HCT116 (cell line): ENCODE measurements at regions not wholly inside any gene's neighbourhood (a gene's known extent, or its start where the extent isn't known, plus 50 kb on each side); places are given as distances from the start of the nearest gene placed in this dataset.

Experiments used
- ATAC-seq: fragments of 200-7000 bp; cut with Tn5 transposase; 2 replicates; pipeline ENCODE4 v1.9.1; 2020; ENCODE audit warnings: mild to moderate bottlenecking, moderate library complexity
- BruUV-seq: library from RNA; stranded (reverse); fragments of 400-500 nt; replicated peaks from 2 replicates; lab custom pipeline; 2021; lab: Mats Ljungman, UMichigan
- CTCF ChIA-PET: fragments of 300-600 bp; sonication (Branson Sonifier 250); formaldehyde crosslinking; loops from one replicate; lab custom pipeline; 2021; ENCODE audit warnings: antibody characterized with exemption; lab: Charles Lee
- POLR2A ChIA-PET: fragments of 300-600, 350-600 bp; sonication (Branson Sonifier 250); formaldehyde crosslinking; loops from one replicate; lab custom pipeline; 2021; ENCODE audit warnings: antibody characterized with exemption; lab: Charles Lee
- RAD21 ChIA-PET, 2 experiments: fragments of 300-600 bp; sonication (Branson Sonifier 250); formaldehyde crosslinking; loops; one replicate each; lab custom pipeline; 2023; ENCODE audit warnings: low total read pairs in 2 of 2; ENCODE audit not compliant: uncharacterized antibody in 2 of 2, unreplicated experiment in 2 of 2, low non-redundant PET in 1 of 2; lab: Charles Lee
- DNase-seq: peaks from one replicate; pipeline ENCODE4 v3.0.0-alpha.2; 2010; ENCODE audit warnings: low read depth, low spot score
- H2AFZ ChIP-seq: fragments of 200-600 bp; shearing (Covaris generic), sonication (generic); 2 replicates; pipeline ENCODE4 v1.6.1; 2017; ENCODE audit warnings: low read depth, mixed run types, mixed read lengths, antibody characterized with exemption, low read length; ENCODE audit not compliant: poor library complexity, severe bottlenecking
- H3K27ac ChIP-seq: 2 replicates; pipeline ENCODE4 v1.5.1; 2012; ENCODE audit warnings: low read depth, low read length
- H3K27me3 ChIP-seq: fragments of 200-600 bp; sonication (generic); 2 replicates; pipeline ENCODE4 v1.6.1; 2016; ENCODE audit warnings: mixed run types, low read length, mixed read lengths; ENCODE audit not compliant: insufficient read depth
- H3K36me3 ChIP-seq, 2 experiments: fragments of 200-500 bp in 1 of 2; fragments of 200-600 bp in 1 of 2; sonication (Bioruptor generic) in 1 of 2; sonication (generic) in 1 of 2; 2 replicates each; pipeline versions ENCODE4 v1.5.1 to v1.6.1; 2014 to 2016; ENCODE audit warnings: low read length in 2 of 2, inconsistent platforms in 1 of 2, mixed read lengths in 1 of 2, mixed run types in 1 of 2; ENCODE audit not compliant: insufficient read depth in 2 of 2, control insufficient read depth in 1 of 2
- H3K4me1 ChIP-seq, 2 experiments: fragments of 200-600 bp in 1 of 2; sonication (generic) in 1 of 2; 2 replicates each; pipeline versions ENCODE4 v1.5.1 to v1.6.1; 2012 to 2017; ENCODE audit warnings: low read length in 2 of 2, inconsistent platforms in 1 of 2, mild to moderate bottlenecking in 1 of 2, mixed read lengths in 1 of 2, mixed run types in 1 of 2, moderate library complexity in 1 of 2; ENCODE audit not compliant: insufficient read depth in 2 of 2, control insufficient read depth in 1 of 2
- H3K4me2 ChIP-seq: fragments of 200-600 bp; sonication (generic); 2 replicates; pipeline ENCODE4 v1.6.1; 2017; ENCODE audit warnings: mixed run types, low read length, mixed read lengths
- H3K4me3 ChIP-seq, 2 experiments: fragments of 200-600 bp in 1 of 2; sonication (generic) in 1 of 2; replicated peaks in 1 of 2; 2 replicates each; pipeline ENCODE4 v1.5.1; 2011 to 2016; ENCODE audit warnings: low read length in 2 of 2, control low read depth in 1 of 2, low read depth in 1 of 2, mild to moderate bottlenecking in 1 of 2, mixed read lengths in 1 of 2, mixed run types in 1 of 2
- H3K79me2 ChIP-seq: fragments of 200-600 bp; sonication (generic); 2 replicates; pipeline ENCODE4 v1.6.1; 2017; ENCODE audit warnings: mild to moderate bottlenecking, mixed run types, low read length, moderate library complexity, mixed read lengths; ENCODE audit not compliant: insufficient read depth
- H3K9ac ChIP-seq: fragments of 200-600 bp; sonication (generic); 2 replicates; pipeline ENCODE4 v1.6.1; 2016; ENCODE audit warnings: low read length, mixed read lengths
- H3K9me2 ChIP-seq: fragments of 200-600 bp; sonication (generic), shearing (Covaris generic); 2 replicates; pipeline ENCODE4 v1.6.1; 2017; ENCODE audit warnings: mixed run types, mild to moderate bottlenecking, moderate library complexity; ENCODE audit not compliant: insufficient read depth
- H3K9me3 ChIP-seq, 2 experiments: fragments of 200-500 bp in 1 of 2; fragments of 200-600 bp in 1 of 2; sonication (Bioruptor generic) in 1 of 2; sonication (generic) in 1 of 2; 2 replicates each; pipeline ENCODE4 v1.6.1; 2014 to 2017; ENCODE audit warnings: low read length in 2 of 2, mixed read lengths in 2 of 2, inconsistent platforms in 1 of 2, low read depth in 1 of 2, mild to moderate bottlenecking in 1 of 2, mixed run types in 1 of 2, moderate library complexity in 1 of 2; ENCODE audit not compliant: control insufficient read depth in 1 of 2, insufficient read depth in 1 of 2
- H4K20me1 ChIP-seq: fragments of 200-600 bp; sonication (generic), shearing (Covaris generic); 2 replicates; pipeline ENCODE4 v1.6.1; 2017; ENCODE audit warnings: mixed run types, mild to moderate bottlenecking, moderate library complexity; ENCODE audit not compliant: insufficient read depth
- EZH2phosphoT487 ChIP-seq: fragments of 200-600 bp; IDR thresholded peaks from 2 replicates; pipeline ENCODE4 v1.6.1; 2018; ENCODE audit warnings: antibody characterized with exemption, borderline replicate concordance
- FOSL1 ChIP-seq: IDR thresholded peaks from 2 replicates; pipeline ENCODE4 v1.6.1; 2012; ENCODE audit warnings: low read depth
- POLR2A ChIP-seq: IDR thresholded peaks from 2 replicates; pipeline ENCODE4 v1.7.0; 2011; ENCODE audit warnings: borderline replicate concordance; ENCODE audit not compliant: insufficient read depth, insufficient read length; ENCODE audit errors: extremely low read depth
- POLR2AphosphoS5 ChIP-seq: IDR thresholded peaks from 2 replicates; pipeline ENCODE4 v1.6.1; 2011; ENCODE audit warnings: mild to moderate bottlenecking, low read depth, low read length, moderate library complexity
- REST ChIP-seq: IDR thresholded peaks from 2 replicates; pipeline ENCODE4 v1.6.1; 2012; ENCODE audit warnings: low read depth
- SRF ChIP-seq: IDR thresholded peaks from 2 replicates; pipeline ENCODE4 v1.6.1; 2012; ENCODE audit warnings: low read depth
- TCF7L2 ChIP-seq: IDR thresholded peaks from 2 replicates; pipeline ENCODE4 v1.7.0; 2011; ENCODE audit warnings: borderline replicate concordance, inconsistent platforms; ENCODE audit not compliant: insufficient read depth, insufficient read length; ENCODE audit errors: extremely low read depth
- intact Hi-C: fragments of 100-400 bp; cut with micrococcal nuclease; formaldehyde crosslinking; loops from 2 replicates; pipeline ENCODE4 v1.10.0; 2022

DNA sequence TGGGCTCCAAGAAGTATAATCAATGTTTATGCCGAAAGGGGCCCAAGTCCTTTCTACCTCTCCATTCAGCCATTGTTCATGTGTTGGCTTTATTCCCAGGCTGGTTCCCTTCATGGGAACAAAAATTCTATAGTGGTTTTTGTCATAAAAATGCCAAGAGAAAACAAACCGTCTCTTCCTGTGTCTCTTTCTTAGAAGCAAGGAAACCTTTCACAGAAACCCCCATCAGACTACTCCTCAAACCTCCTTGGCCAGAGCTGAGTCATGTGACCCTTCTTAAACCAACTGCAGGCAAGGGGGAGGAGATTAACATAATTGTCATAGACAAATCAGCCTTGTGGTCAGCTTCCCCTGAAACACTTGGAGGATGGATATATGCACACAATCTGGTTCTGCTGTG is 75.1 kb upstream of the TANK start:
- Histone ChIP-seq H3K4me1 (no peaks in the 10 kb centered on the region), H3K9me3 (no peaks in the 10 kb centered on the region), H3K27ac (no peak overlapping the region), H2AFZ (no peak overlapping the region), H3K9ac (no peak overlapping the region), H3K4me3 (no peak overlapping the region), H3K27me3 (no peaks in the 10 kb centered on the region), H3K4me2 (no peak overlapping the region), H4K20me1 (no peaks in the 10 kb centered on the region), H3K9me2 (no peaks in the 10 kb centered on the region)
- RAD21 ChIA-PET = no interaction called here
- CTCF ChIA-PET = no interaction called here
- intact Hi-C loops = no loop called here
- ATAC-seq = no peak
- TF ChIP-seq POLR2AphosphoS5 (no peak), EZH2phosphoT487 (no peak), FOSL1 (no peak), TCF7L2 (no peak)
- TF ChIP-seq, all 23 proteins: peak for 0
- no peaks in the 10 kb centered on the region for H3K36me3 ChIP-seq
- H3K79me2 ChIP-seq = no peaks in the 10 kb centered on the region
- no TSS peak for BruUV-seq
- POLR2A ChIA-PET = no interaction called here
- no peak for DNase-seq

DNA sequence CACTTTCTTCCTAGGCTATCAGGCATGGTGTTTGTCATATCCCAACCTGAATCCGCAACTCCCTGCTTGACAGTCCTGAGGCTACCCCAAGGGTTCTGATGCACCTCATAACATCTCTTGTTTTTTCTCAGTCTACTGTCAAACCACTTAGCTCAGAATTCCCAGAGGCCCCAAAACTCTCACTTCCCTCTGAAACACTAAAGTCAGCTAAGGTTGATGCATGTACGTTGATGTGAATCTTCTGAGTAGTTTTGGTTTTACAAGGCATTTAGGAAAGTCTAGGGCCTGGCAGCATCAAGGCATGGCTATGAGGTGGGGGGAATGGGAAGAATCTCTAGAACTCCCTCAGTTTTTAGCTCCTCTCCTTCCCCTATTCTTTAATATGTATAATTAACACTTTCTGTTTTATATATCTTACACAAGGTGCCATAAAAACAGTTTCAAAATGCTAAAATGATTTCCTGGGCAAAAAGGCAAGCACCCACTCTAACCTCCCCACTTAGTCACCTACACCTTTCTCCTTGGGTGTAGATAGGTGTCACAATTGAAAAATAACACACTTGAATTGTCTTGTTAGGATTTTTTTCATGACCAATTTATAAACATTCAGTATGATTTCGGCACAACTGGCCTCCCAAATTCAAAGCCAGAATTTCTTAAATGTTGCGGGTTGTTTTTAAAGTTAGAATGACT is 71.4 kb upstream of the TANK start:
- H3K9me2 ChIP-seq = no peaks in the 10 kb centered on the region
- intact Hi-C loops = no loop called here
- ATAC-seq = no peak
- no peaks in the 10 kb centered on the region for H4K20me1 ChIP-seq
- H3K79me2 ChIP-seq = no peaks in the 10 kb centered on the region
- RAD21 ChIA-PET = no interaction called here
- DNase-seq = no peak
- H3K9me3 ChIP-seq = no peaks in the 10 kb centered on the region
- POLR2A ChIA-PET = interaction anchor here (0.9 kb wide), 1 partner anchor 25 kb away, joined by 3 read pairs; no protein-coding TSS in a partner anchor
- no peaks in the 10 kb centered on the region for H3K27me3 ChIP-seq
- H2AFZ ChIP-seq = no peak overlapping the region
- TF ChIP-seq REST (no peak), SRF (no peak), POLR2AphosphoS5 (no peak), POLR2A (no peak)
- TF ChIP-seq, all 23 proteins: peak for 0
- no peak overlapping the region for H3K9ac ChIP-seq
- H3K4me3 ChIP-seq = no peak overlapping the region
- no TSS peak for BruUV-seq
- H3K4me1 ChIP-seq = peaks cover 0 to 4% of the 10 kb centered on the region in 2 experiments; a peak in 1 of 4 replicates
- CTCF ChIA-PET = no interaction called here
- H3K27ac ChIP-seq = no peak overlapping the region
- H3K4me2 ChIP-seq = no peak overlapping the region
- no peaks in the 10 kb centered on the region for H3K36me3 ChIP-seq
